Progenitor cell of endocrine pancreas (in vitro differentiated cells): ENCODE measurements at regions not wholly inside any gene's neighbourhood (a gene's known extent, or its start where the extent isn't known, plus 50 kb on each side); places are given as distances from the start of the nearest gene placed in this dataset.

Experiments
- DNase-seq: peaks from one replicate; pipeline ENCODE4 v3.0.0; 2021; ENCODE audit warnings: low spot score; ENCODE audit not compliant: unreplicated experiment
- H3K27ac Mint-ChIP-seq: 2 replicates; pipeline ENCODE4 v1.8.0; 2021; ENCODE audit warnings: mild to moderate bottlenecking, moderate library complexity, mixed read lengths
- H3K27me3 Mint-ChIP-seq: 2 replicates; pipeline ENCODE4 v1.8.0; 2021; ENCODE audit warnings: mixed read lengths
- H3K36me3 Mint-ChIP-seq: 2 replicates; pipeline ENCODE4 v1.8.0; 2022; ENCODE audit warnings: mixed read lengths; ENCODE audit not compliant: insufficient read depth
- H3K4me1 Mint-ChIP-seq: 2 replicates; pipeline ENCODE4 v1.8.0; 2021; ENCODE audit warnings: low read depth, mixed read lengths
- H3K4me3 Mint-ChIP-seq: 2 replicates; pipeline ENCODE4 v1.8.0; 2021; ENCODE audit warnings: low read depth, mild to moderate bottlenecking, moderate library complexity, mixed read lengths
- H3K9me3 Mint-ChIP-seq: 2 replicates; pipeline ENCODE4 v1.8.0; 2021; ENCODE audit warnings: low read depth, mixed read lengths
- TF ChIP-seq, protein P1 (sequence below): fragments of 200-600 bp; sonication (generic); IDR thresholded peaks from one replicate; pipeline ENCODE4 v1.5.0; 2021; ENCODE audit warnings: antibody characterized with exemption, mild to moderate bottlenecking; ENCODE audit not compliant: unreplicated experiment

DNA sequence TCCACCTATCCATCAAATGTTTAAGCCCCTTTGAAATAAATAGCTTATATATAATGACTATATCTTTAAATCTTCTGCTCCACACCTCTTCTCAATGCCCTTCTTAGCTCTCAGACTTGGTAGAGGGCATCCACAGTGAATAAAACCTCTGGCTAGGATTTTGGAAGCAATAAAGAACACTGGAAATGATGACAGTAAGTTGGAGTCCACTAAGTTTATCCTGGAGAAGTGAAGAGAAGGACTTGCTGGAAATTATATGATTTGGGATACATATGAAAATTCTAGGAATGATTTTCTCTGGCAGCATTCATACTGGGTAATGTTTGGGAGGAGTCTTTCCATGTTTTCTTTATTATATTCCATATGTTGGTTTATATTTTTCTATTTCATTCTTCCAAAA, 133.5 kb upstream of the KL start:
- peaks cover 7% of the 10 kb centered on the region for H3K9me3 Mint-ChIP-seq

DNA sequence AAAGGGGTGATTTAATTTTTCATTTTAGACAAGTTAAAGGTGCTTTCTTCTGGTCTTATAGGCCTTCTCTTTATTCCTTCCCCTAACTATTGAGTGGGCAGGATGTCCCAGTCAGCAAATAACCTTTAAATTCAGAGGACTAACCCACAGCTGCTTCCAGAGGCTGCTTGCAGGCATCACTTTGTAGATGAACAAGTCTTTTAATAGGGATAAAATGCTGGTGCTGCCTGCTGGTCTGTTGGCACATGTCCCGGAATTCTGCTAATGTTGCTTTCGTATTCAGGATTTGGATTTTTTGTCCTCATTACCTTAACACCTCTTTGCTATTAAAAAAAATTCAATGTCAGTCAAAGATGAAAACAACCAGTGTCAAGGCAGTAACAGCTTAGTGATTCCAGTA, 132.7 kb upstream of the KL start:
- Mint-ChIP-seq H3K9me3 (peaks cover 10% of the 10 kb centered on the region), H3K36me3 (peaks cover 2% of the 10 kb centered on the region), H3K27ac (no peak overlapping the region), H3K27me3 (no peaks in the 10 kb centered on the region), H3K4me3 (no peak overlapping the region), H3K4me1 (no peaks in the 10 kb centered on the region)
- TF ChIP-seq, protein P1, sequence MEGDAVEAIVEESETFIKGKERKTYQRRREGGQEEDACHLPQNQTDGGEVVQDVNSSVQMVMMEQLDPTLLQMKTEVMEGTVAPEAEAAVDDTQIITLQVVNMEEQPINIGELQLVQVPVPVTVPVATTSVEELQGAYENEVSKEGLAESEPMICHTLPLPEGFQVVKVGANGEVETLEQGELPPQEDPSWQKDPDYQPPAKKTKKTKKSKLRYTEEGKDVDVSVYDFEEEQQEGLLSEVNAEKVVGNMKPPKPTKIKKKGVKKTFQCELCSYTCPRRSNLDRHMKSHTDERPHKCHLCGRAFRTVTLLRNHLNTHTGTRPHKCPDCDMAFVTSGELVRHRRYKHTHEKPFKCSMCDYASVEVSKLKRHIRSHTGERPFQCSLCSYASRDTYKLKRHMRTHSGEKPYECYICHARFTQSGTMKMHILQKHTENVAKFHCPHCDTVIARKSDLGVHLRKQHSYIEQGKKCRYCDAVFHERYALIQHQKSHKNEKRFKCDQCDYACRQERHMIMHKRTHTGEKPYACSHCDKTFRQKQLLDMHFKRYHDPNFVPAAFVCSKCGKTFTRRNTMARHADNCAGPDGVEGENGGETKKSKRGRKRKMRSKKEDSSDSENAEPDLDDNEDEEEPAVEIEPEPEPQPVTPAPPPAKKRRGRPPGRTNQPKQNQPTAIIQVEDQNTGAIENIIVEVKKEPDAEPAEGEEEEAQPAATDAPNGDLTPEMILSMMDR = no peak
- DNase-seq = no peak

More for the DNA sequence above, 133.5 kb upstream of the KL start:
- TF ChIP-seq, protein P1 = no peak
- peaks cover 2% of the 10 kb centered on the region for H3K36me3 Mint-ChIP-seq
- DNase-seq = no peak
- no peak overlapping the region for H3K27ac Mint-ChIP-seq
- H3K4me1 Mint-ChIP-seq = no peaks in the 10 kb centered on the region
- no peaks in the 10 kb centered on the region for H3K27me3 Mint-ChIP-seq
- no peak overlapping the region for H3K4me3 Mint-ChIP-seq

DNA sequence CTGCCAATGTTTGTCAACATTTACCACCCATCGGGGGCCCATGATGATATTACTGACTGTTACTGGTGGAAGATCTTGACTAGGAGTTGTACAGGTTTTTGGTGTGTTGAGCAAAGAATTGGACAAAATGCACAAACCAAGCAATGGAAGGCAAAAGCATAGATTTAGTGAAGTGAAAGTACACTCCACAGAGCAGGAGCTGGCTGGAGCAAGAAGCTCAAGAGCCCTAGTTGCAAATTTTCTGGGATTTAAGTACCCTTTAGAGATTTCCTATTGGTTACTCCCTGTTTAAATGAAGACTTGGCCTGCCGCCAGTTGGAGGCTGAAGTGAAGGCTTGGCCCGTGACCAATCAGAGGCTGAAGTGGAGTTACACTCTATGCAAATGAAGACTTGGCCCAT, 128.6 kb upstream of the KL start:
- H3K27me3 Mint-ChIP-seq = no peaks in the 10 kb centered on the region
- H3K9me3 Mint-ChIP-seq = peaks cover 10% of the 10 kb centered on the region
- DNase-seq = no peak
- no peaks in the 10 kb centered on the region for H3K4me1 Mint-ChIP-seq
- H3K4me3 Mint-ChIP-seq = no peak overlapping the region
- H3K36me3 Mint-ChIP-seq = peaks cover 2% of the 10 kb centered on the region
- no peak overlapping the region for H3K27ac Mint-ChIP-seq
- TF ChIP-seq, protein P1 = no peak

DNA sequence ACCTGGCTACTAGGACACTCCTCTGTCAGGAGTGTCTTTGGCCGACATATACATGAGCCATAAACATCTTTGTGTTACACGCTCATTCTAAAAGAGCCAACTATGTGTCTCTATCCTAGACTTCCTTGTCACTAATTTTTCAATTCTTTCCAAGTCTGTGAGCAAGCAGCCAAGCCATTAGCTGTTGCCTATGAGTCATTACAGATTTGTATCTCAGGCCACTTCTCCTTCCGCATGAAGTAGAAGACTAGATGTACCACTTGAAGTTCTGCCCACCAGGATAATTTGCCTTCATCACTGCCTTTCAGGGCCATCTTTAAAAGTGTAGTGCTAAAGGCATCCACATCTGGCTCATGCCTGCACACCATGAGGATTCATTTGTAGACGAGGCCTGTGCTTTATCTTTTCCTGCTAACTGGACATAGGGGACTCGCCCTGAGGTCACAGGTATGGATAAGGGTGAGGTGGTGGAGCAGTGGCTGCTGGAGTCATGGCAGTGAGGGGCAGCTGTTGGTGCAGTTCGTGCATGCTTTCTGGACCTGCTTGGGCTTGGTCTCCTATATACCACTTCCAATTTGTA, 126.1 kb upstream of the KL start:
- TF ChIP-seq, protein P1 = no peak
- H3K27me3 Mint-ChIP-seq = peaks cover 6% of the 10 kb centered on the region
- H3K4me3 Mint-ChIP-seq = no peak overlapping the region
- DNase-seq = no peak
- no peaks in the 10 kb centered on the region for H3K4me1 Mint-ChIP-seq
- H3K27ac Mint-ChIP-seq = no peak overlapping the region
- H3K9me3 Mint-ChIP-seq = peaks cover 10% of the 10 kb centered on the region
- H3K36me3 Mint-ChIP-seq = peaks cover 2% of the 10 kb centered on the region

DNA sequence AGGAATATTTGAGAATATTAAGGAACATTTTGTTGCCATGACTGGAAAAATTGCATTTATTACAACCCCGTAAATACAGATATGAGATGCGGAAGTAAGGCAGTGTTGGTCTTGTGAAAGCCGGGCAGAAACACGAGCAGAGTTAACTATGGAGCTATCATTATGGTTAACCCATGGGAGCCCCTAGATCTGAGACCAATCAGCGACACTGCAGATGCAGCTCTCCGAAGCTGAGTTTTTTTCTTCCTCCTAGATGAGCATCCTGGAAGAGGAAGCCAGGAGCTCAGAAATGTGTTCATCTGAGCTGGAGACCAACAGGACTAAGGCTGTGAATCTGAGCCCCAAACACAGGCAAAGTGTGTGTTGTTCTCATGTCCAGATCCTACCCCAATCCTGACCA, 123.0 kb upstream of the KL start:
- Mint-ChIP-seq H3K4me3 (no peak overlapping the region), H3K4me1 (no peaks in the 10 kb centered on the region), H3K27me3 (peaks cover 6% of the 10 kb centered on the region), H3K36me3 (no peaks in the 10 kb centered on the region), H3K27ac (no peak overlapping the region), H3K9me3 (no peaks in the 10 kb centered on the region)
- TF ChIP-seq, protein P1 = no peak
- no peak for DNase-seq
